ENCODE measurements at regions not wholly inside any gene's neighbourhood (a gene's known extent, or its start where the extent isn't known, plus 50 kb on each side); places are given as distances from the start of the nearest gene placed in this dataset.
"Not testable (repeated sequence)": the region's sequence is repeated elsewhere in the genome, so short reads cannot be mapped to it uniquely, and the experiment has no call there.

GRCh38 chr16:60100371-60100770 lies 1366.3 kb upstream of the GOT2 start:
- no peaks in the 10 kb centered on the region for H3K27me3 Mint-ChIP-seq
- no peak for ATAC-seq (ENCODE audit: low read depth in 2 of 2)

GRCh38 chr16:60091529-60091928 lies 1357.4 kb upstream of the GOT2 start:
- Mint-ChIP-seq H3K4me1 (no peaks in the 10 kb centered on the region), H3K27me3 (no peaks in the 10 kb centered on the region), H3K9me3 (peaks cover 0 to 31% (median 8%) of the 10 kb centered on the region in 7 donors), H3K36me3 (no peaks in the 10 kb centered on the region), H3K27ac (no peak overlapping the region), H3K4me3 (no peak overlapping the region)
- H3K9me3 ChIP-seq (ENCODE audit: control insufficient read depth in 2 of 2, low read length in 2 of 2) = peaks cover 0 to 11% of the 10 kb centered on the region in 2 experiments
- H3K27ac ChIP-seq (ENCODE audit: insufficient read depth, low read length, poor library complexity, severe bottlenecking) = no peak overlapping the region
- no peaks in the 10 kb centered on the region for H3K27me3 ChIP-seq (ENCODE audit: control insufficient read depth, insufficient read depth, low read length)
- H3K4me1 ChIP-seq (ENCODE audit: control insufficient read depth, insufficient read depth, low read length, poor library complexity, severe bottlenecking) = no peaks in the 10 kb centered on the region
- no peak for ATAC-seq (ENCODE audit: low read depth in 2 of 2)
- no peaks in the 10 kb centered on the region for H3K36me3 ChIP-seq (ENCODE audit: control insufficient read depth, insufficient read depth, low read length)
- DNase-seq = no peak
- H3K4me3 ChIP-seq (ENCODE audit: low read depth, low read length) = no peak overlapping the region

More at GRCh38 chr16:60100371-60100770, 1366.3 kb upstream of the GOT2 start:
- Histone ChIP-seq H3K4me3 (ENCODE audit: low read depth, low read length) (no peak overlapping the region), H3K4me1 (ENCODE audit: control insufficient read depth, insufficient read depth, low read length, poor library complexity, severe bottlenecking) (no peaks in the 10 kb centered on the region), H3K9me3 (ENCODE audit: control insufficient read depth in 2 of 2, low read length in 2 of 2) (peaks cover 0 to 10% of the 10 kb centered on the region in 2 experiments), H3K36me3 (ENCODE audit: control insufficient read depth, insufficient read depth, low read length) (no peaks in the 10 kb centered on the region), H3K27me3 (ENCODE audit: control insufficient read depth, insufficient read depth, low read length) (no peaks in the 10 kb centered on the region), H3K27ac (ENCODE audit: insufficient read depth, low read length, poor library complexity, severe bottlenecking) (no peak overlapping the region)
- Mint-ChIP-seq H3K36me3 (no peaks in the 10 kb centered on the region), H3K9me3 (peaks cover 2 to 39% (median 10%) of the 10 kb centered on the region in 7 donors), H3K4me1 (no peaks in the 10 kb centered on the region), H3K27ac (no peak overlapping the region), H3K4me3 (no peak overlapping the region)
- no peak for DNase-seq

- no peaks in the 10 kb centered on the region for H3K27me3 ChIP-seq (ENCODE audit: control insufficient read depth, insufficient read depth, low read length)
- H3K9me3 ChIP-seq (ENCODE audit: control insufficient read depth in 2 of 2, low read length in 2 of 2) = peaks cover 0 to 11% of the 10 kb centered on the region in 2 experiments
- H3K36me3 ChIP-seq (ENCODE audit: control insufficient read depth, insufficient read depth, low read length) = no peaks in the 10 kb centered on the region
- H3K4me1 Mint-ChIP-seq = no peaks in the 10 kb centered on the region
- no peak overlapping the region for H3K27ac Mint-ChIP-seq
- no peak overlapping the region for H3K27ac ChIP-seq (ENCODE audit: insufficient read depth, low read length, poor library complexity, severe bottlenecking)
- H3K4me1 ChIP-seq (ENCODE audit: control insufficient read depth, insufficient read depth, low read length, poor library complexity, severe bottlenecking) = no peaks in the 10 kb centered on the region
- H3K4me3 Mint-ChIP-seq = no peak overlapping the region
- H3K36me3 Mint-ChIP-seq = no peaks in the 10 kb centered on the region
- no peak overlapping the region for H3K4me3 ChIP-seq (ENCODE audit: low read depth, low read length)
- H3K9me3 Mint-ChIP-seq = peaks cover 0 to 31% (median 8%) of the 10 kb centered on the region in 7 donors
- H3K27me3 Mint-ChIP-seq = no peaks in the 10 kb centered on the region
- DNase-seq = no peak
- no peak for ATAC-seq (ENCODE audit: low read depth in 2 of 2)
These were observed 1357.0 kb upstream of the GOT2 start for GRCh38 chr16:60091071-60091470.

GRCh38 chr16:60087530-60087929 lies 1353.4 kb upstream of the GOT2 start:
- H3K27me3 ChIP-seq (ENCODE audit: control insufficient read depth, insufficient read depth, low read length) = no peaks in the 10 kb centered on the region
- DNase-seq (no peak), ATAC-seq (ENCODE audit: low read depth in 2 of 2) (no peak)
- no peak overlapping the region for H3K4me3 ChIP-seq (ENCODE audit: low read depth, low read length)
- H3K4me1 Mint-ChIP-seq = no peaks in the 10 kb centered on the region
- H3K9me3 Mint-ChIP-seq = peaks cover 0 to 26% (median 13%) of the 10 kb centered on the region in 7 donors
- no peak overlapping the region for H3K4me3 Mint-ChIP-seq
- H3K27ac ChIP-seq (ENCODE audit: insufficient read depth, low read length, poor library complexity, severe bottlenecking) = no peak overlapping the region
- no peaks in the 10 kb centered on the region for H3K27me3 Mint-ChIP-seq
- H3K9me3 ChIP-seq (ENCODE audit: control insufficient read depth in 2 of 2, low read length in 2 of 2) = peaks cover 0 to 14% of the 10 kb centered on the region in 2 experiments
- H3K36me3 ChIP-seq (ENCODE audit: control insufficient read depth, insufficient read depth, low read length) = no peaks in the 10 kb centered on the region
- no peaks in the 10 kb centered on the region for H3K36me3 Mint-ChIP-seq
- no peaks in the 10 kb centered on the region for H3K4me1 ChIP-seq (ENCODE audit: control insufficient read depth, insufficient read depth, low read length, poor library complexity, severe bottlenecking)
- H3K27ac Mint-ChIP-seq = no peak overlapping the region

GRCh38 chr16:60078819-60079218 lies 1344.7 kb upstream of the GOT2 start:
- not testable (repeated sequence) for DNase-seq; H3K4me1 Mint-ChIP-seq; H3K4me1 ChIP-seq (ENCODE audit: control insufficient read depth, insufficient read depth, low read length, poor library complexity, severe bottlenecking); H3K9me3 ChIP-seq (ENCODE audit: control insufficient read depth in 2 of 2, low read length in 2 of 2); H3K36me3 ChIP-seq (ENCODE audit: control insufficient read depth, insufficient read depth, low read length); H3K4me3 Mint-ChIP-seq; ATAC-seq (ENCODE audit: low read depth in 2 of 2); H3K27ac ChIP-seq (ENCODE audit: insufficient read depth, low read length, poor library complexity, severe bottlenecking); H3K27me3 Mint-ChIP-seq; H3K36me3 Mint-ChIP-seq; H3K27ac Mint-ChIP-seq; H3K4me3 ChIP-seq (ENCODE audit: low read depth, low read length); H3K27me3 ChIP-seq (ENCODE audit: control insufficient read depth, insufficient read depth, low read length)
- peaks cover 0 to 33% (median 8%) of the 10 kb centered on the region in 7 donors for H3K9me3 Mint-ChIP-seq

GRCh38 chr16:60077861-60078260 lies 1343.7 kb upstream of the GOT2 start:
- Histone ChIP-seq H3K27ac (ENCODE audit: insufficient read depth, low read length, poor library complexity, severe bottlenecking) (no peak overlapping the region), H3K36me3 (ENCODE audit: control insufficient read depth, insufficient read depth, low read length) (no peaks in the 10 kb centered on the region), H3K4me3 (ENCODE audit: low read depth, low read length) (no peak overlapping the region), H3K4me1 (ENCODE audit: control insufficient read depth, insufficient read depth, low read length, poor library complexity, severe bottlenecking) (no peaks in the 10 kb centered on the region), H3K9me3 (ENCODE audit: control insufficient read depth in 2 of 2, low read length in 2 of 2) (peaks cover 0 to 2% of the 10 kb centered on the region in 2 experiments), H3K27me3 (ENCODE audit: control insufficient read depth, insufficient read depth, low read length) (no peaks in the 10 kb centered on the region)
- no peak for ATAC-seq (ENCODE audit: low read depth in 2 of 2)
- DNase-seq = no peak
- peaks cover 0 to 33% (median 9%) of the 10 kb centered on the region in 7 donors for H3K9me3 Mint-ChIP-seq
- H3K36me3 Mint-ChIP-seq = no peaks in the 10 kb centered on the region
- H3K27ac Mint-ChIP-seq = no peak overlapping the region
- H3K4me3 Mint-ChIP-seq = no peak overlapping the region
- no peaks in the 10 kb centered on the region for H3K4me1 Mint-ChIP-seq
- no peaks in the 10 kb centered on the region for H3K27me3 Mint-ChIP-seq

GRCh38 chr16:60074378-60074777 lies 1340.3 kb upstream of the GOT2 start:
- H3K4me3 Mint-ChIP-seq = no peak overlapping the region
- Histone ChIP-seq H3K36me3 (ENCODE audit: control insufficient read depth, insufficient read depth, low read length) (no peaks in the 10 kb centered on the region), H3K9me3 (ENCODE audit: control insufficient read depth in 2 of 2, low read length in 2 of 2) (peaks cover 0 to 2% of the 10 kb centered on the region in 2 experiments), H3K4me1 (ENCODE audit: control insufficient read depth, insufficient read depth, low read length, poor library complexity, severe bottlenecking) (no peaks in the 10 kb centered on the region), H3K27me3 (ENCODE audit: control insufficient read depth, insufficient read depth, low read length) (no peaks in the 10 kb centered on the region), H3K27ac (ENCODE audit: insufficient read depth, low read length, poor library complexity, severe bottlenecking) (no peak overlapping the region), H3K4me3 (ENCODE audit: low read depth, low read length) (no peak overlapping the region)
- no peaks in the 10 kb centered on the region for H3K27me3 Mint-ChIP-seq
- DNase-seq (no peak), ATAC-seq (ENCODE audit: low read depth in 2 of 2) (no peak)
- H3K4me1 Mint-ChIP-seq = no peaks in the 10 kb centered on the region
- no peak overlapping the region for H3K27ac Mint-ChIP-seq
- H3K36me3 Mint-ChIP-seq = no peaks in the 10 kb centered on the region
- peaks cover 2 to 19% (median 12%) of the 10 kb centered on the region in 7 donors for H3K9me3 Mint-ChIP-seq

GRCh38 chr16:60073376-60073775 lies 1339.3 kb upstream of the GOT2 start:
- no peak overlapping the region for H3K4me3 Mint-ChIP-seq
- Histone ChIP-seq H3K4me1 (ENCODE audit: control insufficient read depth, insufficient read depth, low read length, poor library complexity, severe bottlenecking) (no peaks in the 10 kb centered on the region), H3K9me3 (ENCODE audit: control insufficient read depth in 2 of 2, low read length in 2 of 2) (peaks cover 2 to 9% of the 10 kb centered on the region in 2 experiments), H3K27me3 (ENCODE audit: control insufficient read depth, insufficient read depth, low read length) (no peaks in the 10 kb centered on the region), H3K36me3 (ENCODE audit: control insufficient read depth, insufficient read depth, low read length) (no peaks in the 10 kb centered on the region), H3K27ac (ENCODE audit: insufficient read depth, low read length, poor library complexity, severe bottlenecking) (no peak overlapping the region), H3K4me3 (ENCODE audit: low read depth, low read length) (no peak overlapping the region)
- H3K36me3 Mint-ChIP-seq = no peaks in the 10 kb centered on the region
- H3K27ac Mint-ChIP-seq = no peak overlapping the region
- H3K4me1 Mint-ChIP-seq = no peaks in the 10 kb centered on the region
- DNase-seq = no peak
- no peaks in the 10 kb centered on the region for H3K27me3 Mint-ChIP-seq
- no peak for ATAC-seq (ENCODE audit: low read depth in 2 of 2)
- H3K9me3 Mint-ChIP-seq = peaks cover 2 to 22% (median 10%) of the 10 kb centered on the region in 7 donors

All from CD4-positive, CD25-positive, alpha-beta regulatory T cell (primary cell).